ENCODE measurements at regions not wholly inside any gene's neighbourhood (a gene's known extent, or its start where the extent isn't known, plus 50 kb on each side); places are given as distances from the start of the nearest gene placed in this dataset.

GRCh38 chr1:82273816-82274215 lies 473.1 kb downstream of the ADGRL2 start (continued):
- no peak for TF ChIP-seq ZBTB40 (IDR thresholded peaks at IDR 0.05; ENCODE audit: borderline replicate concordance)
- TF ChIP-seq STAT3 (IDR thresholded peaks at IDR 0.05; ENCODE audit: low read depth, low read length) = no peak

GRCh38 chr1:82269431-82269830 lies 468.7 kb downstream of the ADGRL2 start:
- Histone ChIP-seq H3K9ac (ENCODE audit: control insufficient read depth, insufficient read depth, low read length) (no peak overlapping the region), H4K20me1 (ENCODE audit: control insufficient read depth, insufficient read depth) (no peaks in the 10 kb centered on the region), H3K4me2 (ENCODE audit: control insufficient read depth, insufficient read depth) (no peak overlapping the region), H3K36me3 (ENCODE audit: control insufficient read depth in 2 of 2, insufficient read depth in 2 of 2, low read length in 1 of 2) (no peaks in the 10 kb centered on the region), H3K27me3 (replicated peaks in 1 of 2; ENCODE audit: control insufficient read depth in 2 of 2, insufficient read depth in 2 of 2, low read length in 1 of 2) (no peaks in the 10 kb centered on the region), H3K4me1 (ENCODE audit: control insufficient read depth, insufficient read depth, low read length) (no peaks in the 10 kb centered on the region), H3K9me3 (replicated peaks; ENCODE audit: control insufficient read depth, insufficient read depth, low read length) (no peaks in the 10 kb centered on the region), H3K4me3 (no peak overlapping the region), H2AFZ (ENCODE audit: control insufficient read depth, low read depth, low read length) (no peak overlapping the region), H3K79me2 (ENCODE audit: control insufficient read depth, insufficient read depth, low read length) (no peaks in the 10 kb centered on the region), H3K27ac (ENCODE audit: control insufficient read depth, insufficient read depth) (no peak overlapping the region)
- RAD21 ChIA-PET (ENCODE audit: unreplicated experiment) = interaction anchor here (0.9 to 1.6 kb wide), 3 partner anchors 41 to 160 kb away, joined by 3 read pairs; no protein-coding TSS in a partner anchor
- CTCF ChIA-PET = interaction anchor here (0.6 to 1.3 kb wide), 4 partner anchors 8 to 179 kb away, joined by 3 read pairs; no protein-coding TSS in a partner anchor
- 36% methylated on average over 5 of the region's 5 CpGs for WGBS (ENCODE audit: insufficient coverage, insufficient replicate concordance, low lambda C conversion rate, missing lambda C conversion rate)
- SMC1A ChIA-PET (ENCODE audit: uncharacterized antibody, unreplicated experiment) = interaction anchor here (0.9 to 12.9 kb wide), 8 partner anchors 8 to 92 kb away, joined by 3 to 114 read pairs (median 4); no protein-coding TSS in a partner anchor
- DNase-seq (ENCODE audit: low read depth, low spot score) (no peak), FAIRE-seq (no peak), ATAC-seq (no peak)
- intact Hi-C loops (cut with micrococcal nuclease; ENCODE audit: unreplicated experiment) (no loop called here), in situ Hi-C loops (cut with MboI) (no loop called here)
- BruUV-seq (replicated peaks) = no TSS peak
- POLR2A ChIA-PET = interaction anchor here (1.4 kb wide), 1 partner anchor 11 kb away, joined by 3 read pairs; no protein-coding TSS in a partner anchor
- TF ChIP-seq NKRF (conservative IDR thresholded peaks at IDR 0.05) (no peak), HDAC2 (IDR thresholded peaks at IDR 0.05) (no peak), MYB (IDR thresholded peaks at IDR 0.05; ENCODE audit: borderline replicate concordance, low read depth, low read length) (no peak), SREBF2 (IDR thresholded peaks at IDR 0.05; ENCODE audit: low read length) (no peak), ZBTB11 (CRISPR knock-in tag; IDR thresholded peaks at IDR 0.05) (no peak), RB1 (IDR thresholded peaks at IDR 0.05; ENCODE audit: borderline replicate concordance) (no peak), CHD2 (IDR thresholded peaks at IDR 0.05; ENCODE audit: borderline replicate concordance, low read depth, low read length) (no peak), GATAD2B (conservative IDR thresholded peaks at IDR 0.05; ENCODE audit: low read depth) (no peak), SP1 (IDR thresholded peaks at IDR 0.05; ENCODE audit: low read depth, low read length) (no peak)
